MM.1S (cell line): ENCODE measurements at regions not wholly inside any gene's neighbourhood (a gene's known extent, or its start where the extent isn't known, plus 50 kb on each side); places are given as distances from the start of the nearest gene placed in this dataset.

ENCODE experiments used
- CTCF ChIP-seq: fragments of 300-600 bp; sonication (generic); IDR thresholded peaks from 2 replicates; pipeline ENCODE4 v1.5.1; 2016; ENCODE audit warnings: antibody characterized with exemption, low read length, mixed read lengths
- EZH2 ChIP-seq: fragments of 300-600 bp; sonication (generic); optimal IDR thresholded peaks from 2 replicates; pipeline ENCODE3; 2017; ENCODE audit warnings: low read depth, mild to moderate bottlenecking, antibody characterized with exemption, low read length, mixed read lengths

GRCh38 chr3:161745741-161746140, 249.1 kb downstream of the OTOL1 start:
- TF ChIP-seq CTCF = no peak
- no peak for TF ChIP-seq EZH2
